Activated B cell treated with CpG ODN at 0.5 μM for 24 hours (primary cell): ENCODE measurements at regions not wholly inside any gene's neighbourhood (a gene's known extent, or its start where the extent isn't known, plus 50 kb on each side); places are given as distances from the start of the nearest gene placed in this dataset.

Experiments
- ATAC-seq: fragments of 200-7000 bp; cut with Tn5 transposase; one replicate; pipeline ENCODE4 v1.10.0; 2021; ENCODE audit warnings: low read depth, mild to moderate bottlenecking, moderate library complexity
- CTCF ChIA-PET: fragments of 350-600 bp; sonication (Branson Sonifier 250); formaldehyde crosslinking; loops from one replicate; lab custom pipeline; 2021; ENCODE audit warnings: antibody characterized with exemption; lab: Charles Lee
- POLR2A ChIA-PET: fragments of 350-600 bp; sonication (Branson Sonifier 250); formaldehyde crosslinking; loops from one replicate; lab custom pipeline; 2021; ENCODE audit warnings: antibody characterized with exemption; lab: Charles Lee
- DNase-seq: peaks from one replicate; pipeline ENCODE4 v3.0.0; 2022
- H3K27ac Mint-ChIP-seq: one replicate; pipeline ENCODE4 v1.8.0; 2020; ENCODE audit warnings: mixed read lengths
- H3K27me3 Mint-ChIP-seq: one replicate; pipeline ENCODE4 v1.8.0; 2021; ENCODE audit warnings: mixed read lengths
- H3K36me3 Mint-ChIP-seq: one replicate; pipeline ENCODE4 v1.8.0; 2021; ENCODE audit warnings: low read depth, mixed read lengths
- H3K4me1 Mint-ChIP-seq: one replicate; pipeline ENCODE4 v1.8.0; 2021; ENCODE audit warnings: mixed read lengths
- H3K4me3 Mint-ChIP-seq: one replicate; pipeline ENCODE4 v1.8.0; 2020; ENCODE audit warnings: mild to moderate bottlenecking, mixed read lengths
- H3K9me3 Mint-ChIP-seq: one replicate; pipeline ENCODE4 v1.8.0; 2020; ENCODE audit warnings: mixed read lengths
- intact Hi-C: fragments of 100-400 bp; cut with micrococcal nuclease; formaldehyde crosslinking; loops from one replicate; pipeline ENCODE4 v1.15.1; 2024
- TF ChIP-seq, protein P1 (sequence below): fragments of 200-600 bp; IDR thresholded peaks from one replicate; pipeline ENCODE4 v1.8.0; 2022; ENCODE audit warnings: antibody characterized with exemption, mild to moderate bottlenecking

DNA sequence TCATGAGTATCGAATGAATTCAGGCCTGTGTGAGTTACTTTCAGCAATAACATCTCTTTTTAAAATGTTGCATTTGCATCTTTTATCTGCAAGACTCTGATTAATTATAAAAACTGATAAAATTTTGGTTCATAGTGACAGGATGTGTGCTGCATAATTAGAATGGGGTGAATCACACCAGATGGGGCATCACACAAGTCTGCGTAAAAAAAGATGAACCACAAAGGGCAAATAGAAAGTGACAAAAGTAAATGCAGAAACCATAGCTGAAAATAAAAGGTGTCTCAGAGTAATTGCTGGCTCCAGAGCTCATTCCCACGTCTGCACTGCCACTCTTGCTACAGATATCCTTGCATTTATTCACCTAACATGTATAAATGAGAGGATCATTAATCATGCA, 131.1 kb downstream of the HS3ST1 start:
- TF ChIP-seq, protein P1, sequence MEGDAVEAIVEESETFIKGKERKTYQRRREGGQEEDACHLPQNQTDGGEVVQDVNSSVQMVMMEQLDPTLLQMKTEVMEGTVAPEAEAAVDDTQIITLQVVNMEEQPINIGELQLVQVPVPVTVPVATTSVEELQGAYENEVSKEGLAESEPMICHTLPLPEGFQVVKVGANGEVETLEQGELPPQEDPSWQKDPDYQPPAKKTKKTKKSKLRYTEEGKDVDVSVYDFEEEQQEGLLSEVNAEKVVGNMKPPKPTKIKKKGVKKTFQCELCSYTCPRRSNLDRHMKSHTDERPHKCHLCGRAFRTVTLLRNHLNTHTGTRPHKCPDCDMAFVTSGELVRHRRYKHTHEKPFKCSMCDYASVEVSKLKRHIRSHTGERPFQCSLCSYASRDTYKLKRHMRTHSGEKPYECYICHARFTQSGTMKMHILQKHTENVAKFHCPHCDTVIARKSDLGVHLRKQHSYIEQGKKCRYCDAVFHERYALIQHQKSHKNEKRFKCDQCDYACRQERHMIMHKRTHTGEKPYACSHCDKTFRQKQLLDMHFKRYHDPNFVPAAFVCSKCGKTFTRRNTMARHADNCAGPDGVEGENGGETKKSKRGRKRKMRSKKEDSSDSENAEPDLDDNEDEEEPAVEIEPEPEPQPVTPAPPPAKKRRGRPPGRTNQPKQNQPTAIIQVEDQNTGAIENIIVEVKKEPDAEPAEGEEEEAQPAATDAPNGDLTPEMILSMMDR = no peak
- intact Hi-C loops = no loop called here
- ATAC-seq = no peak
- Mint-ChIP-seq H3K27me3 (no peaks in the 10 kb centered on the region), H3K4me1 (peaks cover 19% of the 10 kb centered on the region), H3K4me3 (no peak overlapping the region), H3K27ac (no peak overlapping the region), H3K36me3 (no peaks in the 10 kb centered on the region), H3K9me3 (no peaks in the 10 kb centered on the region)
- DNase-seq = no peak
- ChIA-PET POLR2A (interaction anchor here (0.5 kb wide), 1 partner anchor 497 kb away, joined by 4 read pairs; no protein-coding TSS in a partner anchor), CTCF (no interaction called here)

DNA sequence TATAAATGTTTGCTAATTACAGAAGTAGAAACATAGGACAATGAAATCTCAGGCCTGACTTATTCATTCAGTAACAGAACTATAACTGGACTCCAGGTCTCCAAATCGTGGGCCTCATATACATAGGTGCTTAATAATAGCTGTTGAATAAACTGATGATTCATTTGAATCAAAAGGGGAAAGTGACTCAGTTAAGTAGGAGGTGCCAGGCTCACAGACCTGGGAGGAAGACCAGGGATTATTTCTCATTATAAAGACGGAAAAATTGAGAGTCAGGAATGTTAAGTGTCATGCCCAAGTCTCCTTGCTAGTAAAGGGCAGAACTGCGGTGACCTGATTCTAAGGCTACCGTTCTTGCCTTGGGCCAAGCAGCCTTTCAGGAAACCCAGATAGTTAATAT, 131.5 kb downstream of the HS3ST1 start:
- H3K36me3 Mint-ChIP-seq = no peaks in the 10 kb centered on the region
- intact Hi-C loops = no loop called here
- ChIA-PET CTCF (no interaction called here), POLR2A (no interaction called here)
- no peaks in the 10 kb centered on the region for H3K27me3 Mint-ChIP-seq
- H3K4me3 Mint-ChIP-seq = peak overlapping the region; percentile 5
- no peak for ATAC-seq
- TF ChIP-seq, protein P1 = no peak
- H3K9me3 Mint-ChIP-seq = no peaks in the 10 kb centered on the region
- no peak overlapping the region for H3K27ac Mint-ChIP-seq
- peaks cover 19% of the 10 kb centered on the region for H3K4me1 Mint-ChIP-seq
- DNase-seq = no peak

DNA sequence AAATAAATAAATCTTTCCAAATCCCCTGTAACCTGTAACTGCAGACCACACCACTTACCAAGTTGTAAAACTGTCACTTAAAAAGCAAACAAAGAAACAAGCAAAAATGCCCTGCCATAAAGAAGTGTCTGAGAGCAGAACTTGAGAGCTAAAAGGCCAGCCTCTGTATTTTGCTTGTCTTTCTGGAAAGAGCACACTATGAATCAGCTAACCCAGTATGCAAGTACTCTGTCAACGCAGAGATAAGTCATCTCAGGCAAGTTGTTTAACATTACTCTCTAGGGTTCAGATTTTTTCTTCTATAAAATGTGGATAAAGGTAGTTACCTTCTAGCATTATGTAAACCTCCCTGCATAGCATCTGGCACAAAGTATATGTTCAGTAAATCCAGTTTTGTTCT, 134.8 kb downstream of the HS3ST1 start:
- Mint-ChIP-seq H3K4me3 (no peak overlapping the region), H3K4me1 (peaks cover 19% of the 10 kb centered on the region), H3K27me3 (no peaks in the 10 kb centered on the region), H3K27ac (no peak overlapping the region), H3K36me3 (no peaks in the 10 kb centered on the region), H3K9me3 (no peaks in the 10 kb centered on the region)
- ChIA-PET POLR2A (no interaction called here), CTCF (no interaction called here)
- intact Hi-C loops = no loop called here
- ATAC-seq (no peak), DNase-seq (no peak)
- TF ChIP-seq, protein P1 = no peak

DNA sequence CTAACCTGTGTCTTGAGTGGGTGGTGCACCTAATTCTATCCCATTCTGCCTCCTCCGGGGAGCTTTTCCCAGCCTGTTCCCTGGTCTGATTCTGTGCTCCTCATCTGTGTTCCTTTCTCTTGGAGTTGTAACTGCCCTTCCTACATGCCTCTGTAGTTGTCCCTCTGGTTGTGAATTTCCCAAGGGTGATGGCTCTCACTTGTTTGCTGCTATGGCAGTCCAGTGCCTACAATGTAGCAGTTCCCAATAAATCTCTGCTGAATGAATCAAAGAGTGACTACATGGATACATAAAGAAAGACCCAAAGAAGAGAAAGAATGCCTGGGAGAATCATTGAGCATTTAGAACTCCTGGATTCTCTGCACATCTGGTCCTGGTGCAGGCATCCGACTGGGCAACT, 141.6 kb downstream of the HS3ST1 start:
- DNase-seq = no peak
- peak overlapping the region; percentile 66 for H3K27ac Mint-ChIP-seq
- intact Hi-C loops = loop anchor here (5.0 kb wide), 1 partner anchor 185 kb away; no protein-coding TSS in a partner anchor
- peak overlapping the region; percentile 36 for H3K4me3 Mint-ChIP-seq
- ChIA-PET CTCF (no interaction called here), POLR2A (no interaction called here)
- ATAC-seq = no peak
- H3K36me3 Mint-ChIP-seq = no peaks in the 10 kb centered on the region
- peaks cover 19% of the 10 kb centered on the region for H3K4me1 Mint-ChIP-seq
- TF ChIP-seq, protein P1 = no peak
- peaks cover 16% of the 10 kb centered on the region for H3K9me3 Mint-ChIP-seq
- H3K27me3 Mint-ChIP-seq = no peaks in the 10 kb centered on the region

DNA sequence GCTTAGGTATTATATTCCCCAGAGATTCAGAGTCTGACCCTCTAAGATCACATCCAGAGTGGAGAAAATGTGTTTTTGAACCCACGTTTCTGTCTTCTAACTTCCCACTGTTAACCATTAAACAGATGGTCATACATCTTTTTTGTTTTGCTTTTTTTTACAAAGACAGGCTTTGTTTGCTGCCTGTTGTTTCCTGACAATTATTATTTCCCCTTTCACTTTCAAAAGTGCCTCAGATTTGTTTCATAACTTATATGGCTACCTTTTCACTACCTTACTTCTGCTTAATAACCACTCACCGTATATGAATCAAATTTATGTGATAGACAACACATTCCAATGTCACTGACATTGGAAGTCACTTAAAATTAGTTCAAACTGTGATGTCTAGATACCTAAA, 142.2 kb downstream of the HS3ST1 start:
- TF ChIP-seq, protein P1 = no peak
- Mint-ChIP-seq H3K9me3 (peaks cover 16% of the 10 kb centered on the region), H3K27me3 (no peaks in the 10 kb centered on the region), H3K4me3 (peak overlapping the region; percentile 36), H3K27ac (peak overlapping the region; percentile 66), H3K4me1 (peaks cover 19% of the 10 kb centered on the region), H3K36me3 (no peaks in the 10 kb centered on the region)
- intact Hi-C loops = loop anchor here (5.0 kb wide), 1 partner anchor 186 kb away; no protein-coding TSS in a partner anchor
- ChIA-PET POLR2A (no interaction called here), CTCF (no interaction called here)
- ATAC-seq (peak; percentile 50), DNase-seq (no peak)
